GM18511 (cell line): ENCODE measurements at regions not wholly inside any gene's neighbourhood (a gene's known extent, or its start where the extent isn't known, plus 50 kb on each side); places are given as distances from the start of the nearest gene placed in this dataset.

Experiments used
- ATAC-seq: cut with Tn5 transposase; IDR thresholded peaks from one replicate; pipeline ENCODE4 v1.9.1; 2021; ENCODE audit warnings: mild to moderate bottlenecking, moderate library complexity; ENCODE audit not compliant: unreplicated experiment

- ATAC-seq, result no peak
Observed at GRCh38 chr7:136667584-136667983, 200.9 kb upstream of the CHRM2 start.

GRCh38 chr7:136665878-136666509 lies 202.5 kb upstream of the CHRM2 start:
- no peak for ATAC-seq

DNA sequence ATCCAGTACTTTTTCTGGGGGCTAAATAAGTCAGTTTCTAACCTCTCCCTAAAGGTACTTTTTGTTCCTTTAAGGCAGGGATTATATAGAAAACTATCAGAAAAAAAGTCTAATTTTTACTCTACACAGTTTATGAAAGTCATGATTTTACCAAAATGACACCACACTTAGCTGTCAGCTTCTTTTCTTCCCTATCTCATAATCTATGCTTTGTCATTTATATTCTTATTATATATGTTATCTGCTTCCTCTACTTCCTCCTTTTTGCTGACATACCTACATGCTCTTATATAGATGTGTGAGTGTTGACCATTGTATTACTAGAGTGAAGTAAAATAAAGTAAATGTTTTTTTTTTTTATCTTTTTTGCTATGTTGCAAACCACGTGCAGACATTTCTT lies 203.9 kb upstream of the CHRM2 start:
- no peak for ATAC-seq

DNA sequence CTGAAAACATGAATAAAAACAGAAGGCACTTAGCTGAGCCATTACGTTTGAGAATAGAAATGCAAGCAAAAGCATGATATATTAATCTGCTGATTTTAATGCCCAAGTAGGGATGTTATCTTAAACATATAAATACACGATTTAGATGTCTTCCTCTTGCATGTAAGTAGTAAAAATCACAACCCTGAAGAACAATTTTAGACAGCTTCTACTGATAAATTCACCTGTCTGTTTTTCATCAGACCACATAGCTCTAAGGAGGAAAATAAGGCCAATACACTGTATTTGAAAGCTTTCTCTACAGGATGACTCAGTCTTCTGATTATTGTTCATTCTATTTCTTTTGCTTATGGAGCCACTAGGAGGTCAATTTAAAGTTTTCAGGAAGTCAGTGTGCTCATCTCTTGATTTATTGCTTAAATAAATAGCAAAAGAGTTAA lies 210.9 kb upstream of the CHRM2 start:
- ATAC-seq, result no peak

- no peak for ATAC-seq
Observed at GRCh38 chr7:136656516-136656915, 211.9 kb upstream of the CHRM2 start.

DNA sequence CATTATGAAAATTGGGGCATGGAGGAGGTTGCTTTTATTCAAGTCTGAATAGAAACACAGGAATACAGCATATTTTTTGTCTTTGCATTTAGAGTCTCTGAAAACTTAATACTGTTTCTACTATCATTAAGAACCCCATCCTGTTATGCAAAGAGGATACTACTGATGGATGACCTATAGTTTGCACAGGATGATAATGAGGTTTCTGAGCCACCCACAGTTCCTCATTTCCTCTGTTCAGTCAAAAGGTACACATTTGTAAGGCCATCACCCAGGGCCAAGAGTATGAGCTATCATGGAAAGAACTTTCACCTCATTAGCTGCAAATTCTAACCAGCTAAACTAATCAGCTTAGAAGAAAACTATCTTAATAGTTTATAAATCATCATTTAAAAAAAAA lies 213.0 kb upstream of the CHRM2 start:
- peak; percentile 61 for ATAC-seq

GRCh38 chr7:136654406-136654805 lies 214.0 kb upstream of the CHRM2 start:
- no peak for ATAC-seq

DNA sequence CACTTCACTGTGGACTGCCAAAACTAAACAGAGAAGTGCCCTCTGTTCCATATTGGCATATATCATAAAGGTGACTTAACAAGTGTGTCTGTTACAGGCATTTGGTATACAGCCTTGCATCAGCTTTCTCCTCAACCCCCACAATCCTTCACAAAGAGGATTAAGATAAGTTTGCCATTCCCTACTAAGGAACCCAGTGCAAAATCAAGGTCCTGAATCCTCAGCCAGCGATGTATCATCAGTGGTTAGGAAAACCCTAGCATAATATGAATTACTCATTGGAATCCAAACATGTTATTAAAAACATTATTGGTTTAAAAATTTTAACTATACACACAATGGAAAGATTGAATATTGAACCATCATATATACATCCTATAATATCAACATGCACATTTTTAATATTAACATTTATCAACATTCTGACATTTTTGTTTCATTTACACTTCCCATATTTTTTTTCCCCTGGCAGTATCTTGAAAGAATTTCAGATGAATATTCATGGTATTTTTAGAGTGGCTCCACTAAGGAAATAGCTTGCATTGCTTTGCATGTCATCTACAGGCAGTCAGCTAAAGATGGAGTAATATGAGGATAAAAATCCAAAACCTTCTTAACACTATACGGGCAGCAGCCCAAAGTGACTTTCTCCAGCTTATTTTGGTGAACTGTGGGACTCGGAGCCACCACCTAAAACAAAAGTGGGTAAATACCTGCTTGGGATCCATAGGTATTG lies 215.6 kb upstream of the CHRM2 start:
- no peak for ATAC-seq

GRCh38 chr7:136640977-136641376 lies 227.5 kb upstream of the CHRM2 start:
- no peak for ATAC-seq

- ATAC-seq, result no peak
Observed at GRCh38 chr7:136637813-136638212, 230.6 kb upstream of the CHRM2 start.

DNA sequence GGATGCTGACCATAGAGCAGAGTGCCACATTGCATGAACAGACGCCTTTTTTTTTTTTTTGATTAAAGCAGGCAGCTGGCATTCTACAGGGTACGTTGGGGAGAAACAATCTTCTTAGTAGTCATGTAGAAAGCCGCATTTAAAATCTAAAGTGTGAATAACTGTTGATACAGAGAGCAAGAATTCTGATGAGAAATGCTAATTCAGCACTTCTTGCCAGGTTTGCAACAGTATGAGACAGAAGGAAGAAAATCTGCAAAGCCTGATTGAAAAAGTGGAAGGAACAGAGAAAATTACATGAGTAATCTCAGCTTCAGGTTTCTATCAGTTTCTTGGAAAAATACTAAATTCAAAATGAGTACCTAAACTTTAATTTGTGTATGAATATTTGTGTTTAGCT lies 232.7 kb upstream of the CHRM2 start:
- ATAC-seq, result no peak

- no peak for ATAC-seq
Observed at GRCh38 chr7:136618818-136619217, 249.6 kb upstream of the CHRM2 start.

GRCh38 chr7:136617176-136617575 lies 251.3 kb upstream of the CHRM2 start:
- no peak for ATAC-seq

- no peak for ATAC-seq
Observed at GRCh38 chr7:136605532-136606329, 262.7 kb upstream of the CHRM2 start.

DNA sequence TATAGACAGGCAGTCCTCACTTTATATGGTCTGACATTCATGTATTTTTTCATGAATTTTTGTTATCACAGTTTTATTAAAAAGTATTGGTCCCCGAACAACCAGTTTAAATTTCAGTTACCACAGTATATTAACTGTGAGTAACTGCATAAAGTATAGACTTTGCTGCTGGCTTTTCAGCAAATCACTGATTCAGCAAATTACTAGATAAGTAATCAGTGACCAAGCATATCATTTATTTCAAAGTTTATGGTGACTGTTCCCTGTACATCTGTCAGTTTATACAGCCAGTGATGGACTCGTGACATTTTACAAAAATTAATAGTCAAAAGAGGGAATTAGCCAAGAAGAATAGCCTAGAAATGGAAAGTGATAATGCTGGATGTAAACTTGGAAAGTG lies 266.7 kb upstream of the CHRM2 start:
- no peak for ATAC-seq

GRCh38 chr7:136600475-136600874 lies 268.0 kb upstream of the CHRM2 start:
- ATAC-seq, result no peak

- ATAC-seq, result no peak
Observed at GRCh38 chr7:136594739-136595144, 273.7 kb upstream of the CHRM2 start.

- no peak for ATAC-seq
Observed at GRCh38 chr7:136588216-136588615, 280.2 kb upstream of the CHRM2 start.

GRCh38 chr7:136585954-136586670 lies 282.3 kb upstream of the CHRM2 start:
- no peak for ATAC-seq

DNA sequence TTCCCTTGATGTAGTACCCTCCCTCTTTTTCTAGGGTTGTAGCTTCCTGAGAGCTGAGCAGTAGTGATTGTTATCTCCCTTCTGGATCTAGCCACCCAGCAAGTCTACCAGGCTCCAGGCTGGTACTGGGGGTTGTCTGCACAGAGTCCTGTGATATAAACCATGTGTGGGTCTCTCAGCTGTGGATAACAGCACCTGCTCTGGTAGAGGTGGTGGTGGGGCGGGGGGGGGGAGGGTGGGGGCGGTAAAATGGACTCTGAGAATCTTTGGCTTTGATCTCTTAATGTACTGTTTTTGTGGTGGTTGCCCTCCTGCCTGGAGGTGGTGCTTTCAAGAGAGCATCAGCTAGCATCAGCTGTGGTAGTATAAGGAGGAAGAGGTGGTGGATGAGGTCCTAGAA lies 302.0 kb upstream of the CHRM2 start:
- no peak for ATAC-seq

GRCh38 chr7:136555933-136556332 lies 312.5 kb upstream of the CHRM2 start:
- no peak for ATAC-seq
